GM19035 (cell line): ENCODE measurements at regions not wholly inside any gene's neighbourhood (a gene's known extent, or its start where the extent isn't known, plus 50 kb on each side); places are given as distances from the start of the nearest gene placed in this dataset.

Experiments
- ATAC-seq: cut with Tn5 transposase; IDR thresholded peaks from one replicate; pipeline ENCODE4 v1.9.1; 2021; ENCODE audit not compliant: unreplicated experiment

DNA sequence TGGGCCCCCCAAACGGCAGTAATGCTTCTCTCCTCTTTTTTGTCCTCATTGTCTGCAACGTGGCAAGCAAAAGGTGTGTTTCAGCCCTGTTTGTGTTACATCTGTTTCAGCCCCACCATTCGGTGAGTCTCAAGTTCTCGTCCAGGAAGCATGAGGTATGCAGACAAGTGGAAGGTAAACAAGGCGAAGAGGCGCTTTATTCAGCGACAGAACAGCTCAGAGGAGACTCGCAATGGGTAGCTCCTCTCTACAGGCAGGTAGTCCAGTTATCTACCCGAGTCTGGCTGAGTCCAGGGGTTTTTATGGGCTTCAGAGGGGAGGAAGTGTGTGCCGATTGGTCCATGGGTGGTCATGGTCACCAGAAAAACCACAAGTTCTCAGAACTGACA is 733.4 kb upstream of the CDH7 start:
- no peak for ATAC-seq

DNA sequence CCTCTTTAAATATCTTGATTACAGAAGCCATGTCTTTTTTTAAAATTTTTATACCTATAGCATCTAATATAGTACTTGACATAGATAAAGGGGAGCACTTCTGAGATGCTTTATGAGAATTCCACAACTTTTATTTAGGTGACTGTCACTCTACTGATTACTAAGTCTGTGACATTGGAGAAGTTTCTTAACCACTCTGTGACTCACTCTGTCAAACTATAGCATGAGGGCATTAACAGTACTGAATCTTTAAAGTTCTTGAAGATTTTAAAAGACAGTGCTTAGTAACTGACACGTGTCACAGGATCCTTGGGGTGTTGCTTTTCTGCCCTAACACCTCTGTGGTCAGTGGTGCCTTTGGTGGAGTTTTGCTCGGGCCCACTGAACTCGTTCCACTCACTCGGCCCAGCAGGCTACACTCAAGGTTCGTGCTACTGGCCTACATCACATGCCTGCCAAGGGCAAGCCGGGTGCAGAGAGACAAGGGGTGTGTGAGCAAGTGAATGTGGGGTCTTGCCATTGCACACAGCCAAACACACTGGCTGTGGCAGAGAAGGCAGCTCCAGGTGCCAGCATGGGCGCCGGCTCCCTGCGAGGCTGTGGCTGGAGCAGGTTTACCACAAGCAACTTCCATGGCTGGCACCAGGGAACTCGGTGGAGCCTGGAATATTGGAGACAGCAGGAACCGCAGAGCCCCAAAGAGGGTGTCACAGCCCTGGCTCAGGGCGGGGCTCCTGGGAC is 734.0 kb upstream of the CDH7 start:
- no peak for ATAC-seq

DNA sequence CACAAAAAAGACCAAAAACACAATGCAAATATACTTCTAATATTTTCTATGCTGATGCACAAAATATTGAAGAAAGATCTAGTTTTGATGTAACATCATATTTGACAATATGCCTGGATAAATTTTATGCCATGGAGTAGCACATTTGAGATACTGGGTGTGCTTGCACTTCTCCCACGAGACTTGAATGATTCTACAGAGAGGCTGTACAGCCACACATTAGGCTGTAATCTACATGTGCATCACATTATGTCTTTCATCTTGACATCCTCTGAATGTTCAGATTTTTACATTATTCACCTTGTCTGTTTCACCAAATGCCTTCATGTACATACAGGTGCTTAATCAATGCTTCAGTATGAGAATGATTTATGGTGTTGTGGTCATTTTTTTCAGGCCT is 756.4 kb upstream of the CDH7 start:
- no peak for ATAC-seq

DNA sequence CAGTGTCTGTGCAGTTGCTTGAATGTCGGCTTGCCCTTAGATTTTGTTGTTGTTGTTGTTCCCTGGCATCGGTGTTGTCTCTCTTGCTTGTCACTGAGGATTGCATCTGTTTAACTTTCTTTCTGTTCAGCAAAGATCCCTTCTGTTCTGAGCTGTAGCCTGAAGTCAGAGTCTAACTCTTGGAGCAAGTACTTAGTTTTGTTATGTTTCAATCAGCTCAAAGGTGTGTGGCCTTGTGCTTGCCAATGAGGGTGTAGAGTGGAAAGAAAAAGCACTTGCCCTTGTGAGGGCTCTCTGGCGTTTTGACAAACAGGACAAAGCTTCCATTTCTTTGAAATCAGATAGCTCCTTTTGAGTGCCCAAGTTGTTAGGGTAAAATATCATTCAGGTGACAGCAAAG is 757.1 kb upstream of the CDH7 start:
- no peak for ATAC-seq

DNA sequence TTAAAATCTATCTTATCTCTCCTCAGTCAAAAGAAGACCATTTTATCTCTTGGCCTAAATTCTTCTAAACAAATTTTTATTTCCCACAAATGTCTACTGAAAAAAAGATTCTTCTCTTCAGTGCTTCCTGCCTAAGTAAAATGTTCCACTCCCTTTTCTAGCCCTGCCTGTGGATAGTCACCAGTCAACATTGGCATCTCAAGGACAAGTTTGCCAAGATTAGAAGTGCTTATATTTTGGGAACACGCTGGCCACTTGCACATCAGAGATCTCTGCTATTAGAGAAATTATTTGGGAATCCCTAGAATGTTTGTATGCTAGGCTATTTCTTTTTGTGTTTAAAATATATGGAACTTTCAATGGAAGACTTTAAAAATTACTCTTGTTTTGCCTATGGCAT is 758.2 kb upstream of the CDH7 start:
- ATAC-seq: no peak

DNA sequence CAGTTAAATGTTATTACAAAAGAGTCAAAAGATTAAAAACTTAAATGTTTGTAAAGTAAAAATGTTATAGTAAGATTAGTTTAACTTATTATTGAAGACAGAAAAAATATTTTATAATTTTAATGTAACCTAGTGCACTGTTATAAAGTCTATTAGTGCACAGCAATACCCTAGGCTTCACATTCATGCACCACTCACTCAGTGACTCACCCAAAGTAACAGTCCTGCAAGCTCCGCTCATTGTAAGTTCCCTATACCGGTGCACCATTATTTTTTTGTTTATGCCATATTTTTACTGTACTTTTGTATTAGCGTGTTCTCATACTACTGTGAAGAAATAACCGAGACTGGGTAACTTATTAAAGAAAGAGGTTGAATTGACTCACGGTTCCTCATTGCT is 759.7 kb upstream of the CDH7 start:
- ATAC-seq: no peak

DNA sequence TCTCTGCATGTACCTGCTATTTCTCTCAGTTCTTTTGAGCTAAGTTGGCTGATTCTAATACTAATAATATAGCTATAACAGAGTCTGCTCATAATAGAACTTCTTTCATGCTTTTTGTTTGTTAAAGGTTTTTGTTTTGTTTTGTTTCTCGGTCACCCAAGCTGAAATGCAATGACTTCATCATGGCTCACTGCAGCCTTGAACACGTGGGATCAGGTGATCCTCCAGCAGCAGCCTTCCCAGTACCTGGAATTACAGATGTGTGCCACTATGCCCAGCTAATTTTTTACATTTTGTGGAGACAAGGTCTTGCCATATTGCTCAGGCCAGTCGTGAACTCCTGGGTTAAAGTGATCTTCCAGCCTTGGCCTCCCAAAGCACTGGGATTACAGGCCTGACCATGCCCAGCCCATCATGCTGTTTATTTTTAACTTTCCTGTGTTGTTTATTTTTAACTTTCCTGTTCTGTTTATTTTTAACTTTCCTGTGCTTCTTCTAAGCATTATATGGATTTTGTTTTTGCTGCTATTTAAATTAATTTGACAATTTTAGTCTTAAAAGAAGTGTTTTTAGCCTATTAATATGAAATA is 763.8 kb upstream of the CDH7 start:
- ATAC-seq: no peak

DNA sequence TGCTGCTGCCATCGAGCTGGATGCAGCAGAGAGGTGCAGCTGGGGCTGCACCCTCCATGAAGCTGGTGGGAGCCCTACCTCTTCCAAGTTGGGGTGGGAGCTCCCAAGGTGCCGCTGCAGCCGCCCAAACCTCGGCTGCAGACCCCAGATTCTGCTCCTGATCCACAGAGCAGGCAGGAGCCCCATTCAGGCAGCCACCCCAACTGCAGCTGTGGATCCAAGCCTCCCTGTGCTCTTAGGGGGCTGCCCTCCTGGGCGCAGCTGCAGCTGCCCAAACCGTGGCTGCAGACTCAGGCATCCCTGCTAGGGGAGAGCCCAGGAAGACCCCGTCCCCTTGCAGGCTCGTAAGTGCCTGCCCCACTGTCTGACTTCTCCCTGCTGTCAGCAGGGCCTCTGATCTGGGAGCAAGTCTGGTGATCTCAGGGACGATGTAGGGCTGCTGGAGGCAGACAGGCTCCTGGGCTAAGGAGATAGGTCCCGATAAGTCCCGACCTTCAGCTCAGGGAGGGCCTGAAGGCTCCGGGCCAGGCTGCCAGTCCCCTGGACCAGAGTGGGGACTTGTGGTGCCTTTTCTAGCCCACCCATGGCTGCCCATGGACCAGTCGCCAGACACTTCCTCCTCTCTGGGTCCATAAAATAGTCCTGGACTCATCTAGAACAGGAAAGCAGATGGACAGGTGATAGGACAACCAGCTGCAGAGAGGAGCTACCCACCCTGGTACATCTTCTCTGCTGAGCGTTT is 767.1 kb upstream of the CDH7 start:
- ATAC-seq: no peak

DNA sequence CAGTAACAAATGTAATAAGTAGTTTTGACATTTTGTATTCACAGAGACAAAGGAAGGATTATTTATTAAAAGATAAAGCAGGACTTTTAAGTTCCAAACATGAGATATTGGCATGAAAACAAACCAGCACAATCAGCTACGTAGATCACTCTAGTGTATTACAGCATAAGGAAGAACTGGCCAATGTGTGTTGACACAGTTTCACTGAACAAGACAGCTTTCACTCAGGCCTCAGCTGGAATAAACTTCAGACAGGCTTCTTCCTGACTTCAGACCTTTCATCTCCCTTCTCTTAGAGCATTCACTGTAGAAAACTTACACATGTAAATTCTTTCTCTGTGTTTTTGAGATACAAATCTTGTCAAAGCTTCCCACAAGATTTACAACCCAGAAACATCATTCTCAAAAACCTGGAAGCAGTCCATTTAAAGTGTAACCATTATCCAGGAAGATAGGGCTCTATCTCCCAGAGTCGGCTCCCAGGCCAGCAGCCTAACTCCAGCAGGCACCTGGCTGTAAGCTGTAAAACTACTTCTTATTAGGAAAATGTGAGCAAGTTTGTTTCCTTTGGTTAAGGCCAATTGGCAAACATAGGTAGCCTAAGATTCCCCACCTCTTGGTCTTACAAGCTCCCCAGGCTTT is 768.3 kb upstream of the CDH7 start:
- no peak for ATAC-seq

DNA sequence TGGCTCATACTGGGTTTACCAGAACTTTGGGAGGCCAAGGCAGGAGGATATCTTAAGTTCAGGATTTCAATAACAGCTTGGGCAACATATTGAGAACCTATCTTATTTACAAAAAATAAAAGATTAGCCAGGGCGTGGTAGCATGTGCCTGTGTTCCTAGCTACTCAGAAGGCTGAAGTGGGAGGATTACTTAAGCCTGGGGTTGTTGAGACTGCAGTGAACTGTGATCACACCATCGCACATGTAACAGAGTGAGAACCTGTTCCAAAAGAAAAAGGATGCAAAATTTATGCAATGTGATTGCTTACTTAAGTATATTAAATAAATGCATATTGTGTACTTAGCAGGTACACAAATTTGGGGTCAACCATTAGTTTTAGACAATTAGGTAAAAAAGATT is 768.9 kb upstream of the CDH7 start:
- ATAC-seq: no peak

DNA sequence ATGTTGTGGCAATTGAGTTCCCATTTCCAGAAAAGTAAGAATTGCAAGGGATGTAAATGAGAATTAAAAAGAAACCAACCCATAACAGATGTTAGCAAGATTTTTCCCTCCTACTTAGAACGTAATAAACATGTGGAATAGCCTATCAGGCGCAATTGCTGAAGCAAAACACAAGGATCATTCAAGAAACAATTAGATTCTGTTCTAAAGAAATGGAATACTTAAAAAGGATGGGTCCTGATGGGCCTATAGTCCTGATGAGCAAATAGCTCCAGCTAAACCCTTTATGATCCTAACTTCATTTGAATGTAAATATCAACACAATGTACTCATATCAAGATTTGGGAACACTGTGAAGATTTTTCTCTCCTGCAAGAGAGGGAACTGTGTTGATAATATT is 771.0 kb upstream of the CDH7 start:
- no peak for ATAC-seq

DNA sequence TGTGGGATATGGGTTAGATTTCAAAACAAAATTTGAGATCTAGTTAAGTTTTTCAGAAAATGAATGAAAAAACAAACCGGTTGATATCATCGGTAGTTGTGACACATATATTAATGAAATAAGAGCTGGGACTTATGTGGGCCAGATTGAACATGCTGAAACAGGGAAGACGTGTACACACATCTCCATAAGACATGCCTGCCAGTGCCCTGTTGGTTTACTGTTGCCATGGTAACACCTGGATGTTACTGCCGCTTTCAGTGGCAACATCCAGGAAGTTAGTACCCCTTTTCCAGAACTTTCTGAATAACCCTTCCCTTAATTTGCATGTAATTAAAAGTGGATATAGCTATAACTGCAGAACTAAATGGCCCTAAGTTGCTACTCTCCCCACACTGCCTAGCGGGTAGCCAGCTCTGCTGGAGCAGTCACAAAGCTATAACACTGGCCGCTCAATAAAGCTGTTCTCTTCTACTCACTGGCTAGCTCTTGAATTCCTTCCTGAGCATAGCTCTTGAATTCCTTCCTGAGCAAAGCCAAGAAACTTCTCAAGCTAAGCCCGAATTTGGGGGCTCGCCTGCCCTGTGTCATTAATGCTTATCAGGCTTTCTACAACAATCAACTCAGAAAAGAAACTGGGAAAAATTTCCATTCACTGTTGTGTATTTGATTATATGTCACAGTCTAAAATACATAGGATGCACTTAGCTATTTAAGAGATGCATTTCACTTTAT is 776.3 kb upstream of the CDH7 start:
- no peak for ATAC-seq

DNA sequence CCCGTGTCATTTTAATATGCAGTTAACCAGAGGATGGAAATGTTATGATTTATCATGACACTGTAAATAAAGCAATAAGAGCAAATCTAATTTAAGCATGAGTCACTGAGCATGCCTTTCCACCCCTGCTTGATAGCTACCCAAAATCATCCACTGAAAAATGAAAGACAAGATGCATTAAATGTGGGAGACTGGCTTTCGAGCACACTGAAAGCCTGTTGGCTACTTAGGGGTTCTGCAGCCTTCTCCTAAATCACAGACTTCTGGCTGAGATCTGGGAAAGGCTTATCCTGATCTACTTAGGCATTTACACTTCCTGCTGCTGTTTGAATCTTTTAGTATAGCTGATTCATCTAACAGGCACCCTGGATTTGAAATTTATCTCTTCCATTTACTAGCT is 778.3 kb upstream of the CDH7 start:
- no peak for ATAC-seq

DNA sequence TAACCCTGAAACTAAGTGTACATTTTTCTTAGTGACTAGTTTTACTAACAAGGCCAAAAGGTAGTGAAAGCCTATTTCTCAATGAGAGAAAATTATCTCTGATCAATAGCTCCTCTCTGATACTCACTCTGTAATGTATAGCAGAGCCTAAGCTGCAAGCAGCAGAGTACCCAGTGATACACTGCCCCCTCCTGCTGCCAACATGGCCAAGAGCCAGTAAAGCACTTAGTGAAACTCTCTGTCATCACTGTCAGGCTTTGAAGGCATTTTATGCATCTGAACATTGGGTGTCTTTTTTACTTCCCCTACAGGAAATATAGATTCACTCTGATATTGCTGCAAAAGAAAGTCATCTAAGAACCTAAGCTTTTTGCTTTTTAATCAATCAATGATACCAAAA is 784.1 kb upstream of the CDH7 start:
- no peak for ATAC-seq

DNA sequence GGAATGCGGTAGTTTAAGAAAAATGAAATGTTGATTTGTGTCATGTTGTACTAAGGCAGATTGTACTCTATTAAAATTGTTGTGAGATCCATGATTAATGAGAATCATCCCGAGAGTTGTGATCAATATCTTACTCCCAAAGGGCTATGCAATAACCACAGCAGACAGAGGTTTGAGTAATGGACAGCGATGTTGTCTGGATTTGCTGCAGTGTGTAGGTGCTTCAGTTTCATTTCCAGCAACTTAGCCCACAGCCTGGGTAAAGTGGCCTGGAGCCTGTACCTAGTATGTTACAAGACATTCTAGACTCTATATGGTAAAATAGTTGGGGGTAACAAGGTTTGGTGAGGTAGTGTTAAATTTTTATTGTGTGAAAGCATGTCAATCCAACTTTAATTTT is 794.3 kb upstream of the CDH7 start:
- ATAC-seq: no peak

DNA sequence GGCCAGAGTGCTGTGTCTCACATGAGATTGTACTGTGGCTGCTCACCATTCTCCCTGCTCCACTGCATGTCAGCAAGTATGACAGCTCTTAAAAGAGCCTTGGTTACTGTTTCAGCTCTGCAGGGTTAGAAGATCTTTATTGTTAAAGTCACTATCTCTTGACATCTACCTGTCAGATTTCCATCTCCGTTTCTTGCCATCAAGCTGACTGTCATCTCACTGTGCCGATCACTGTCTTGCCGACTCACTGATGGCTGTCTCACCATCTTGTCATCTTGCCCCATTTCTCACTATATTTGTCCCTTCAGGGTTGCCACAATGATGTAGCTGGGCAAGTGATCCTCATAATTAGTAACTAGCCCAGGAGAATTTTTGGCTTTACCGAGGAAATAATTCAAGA is 800.9 kb upstream of the CDH7 start:
- no peak for ATAC-seq

DNA sequence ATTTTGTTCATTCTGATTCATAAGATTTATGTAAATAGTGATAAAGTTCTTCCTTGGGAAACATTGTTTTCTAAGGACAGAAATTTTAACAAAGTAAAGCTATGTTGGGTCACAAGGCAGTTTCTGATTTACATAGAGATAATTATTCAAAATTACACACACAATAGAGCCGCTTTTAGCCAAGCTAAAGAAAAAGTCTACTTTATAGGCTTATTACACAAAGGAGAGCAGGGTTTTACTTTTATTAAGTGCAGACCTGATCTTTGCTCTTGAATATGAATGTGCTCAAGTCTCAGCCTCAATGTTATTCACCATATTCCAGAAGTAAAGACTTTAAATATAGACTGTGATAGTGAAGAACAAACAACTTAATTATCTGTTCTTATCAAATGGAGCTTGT is 787.8 kb upstream of the LINC00305 start:
- ATAC-seq: no peak

DNA sequence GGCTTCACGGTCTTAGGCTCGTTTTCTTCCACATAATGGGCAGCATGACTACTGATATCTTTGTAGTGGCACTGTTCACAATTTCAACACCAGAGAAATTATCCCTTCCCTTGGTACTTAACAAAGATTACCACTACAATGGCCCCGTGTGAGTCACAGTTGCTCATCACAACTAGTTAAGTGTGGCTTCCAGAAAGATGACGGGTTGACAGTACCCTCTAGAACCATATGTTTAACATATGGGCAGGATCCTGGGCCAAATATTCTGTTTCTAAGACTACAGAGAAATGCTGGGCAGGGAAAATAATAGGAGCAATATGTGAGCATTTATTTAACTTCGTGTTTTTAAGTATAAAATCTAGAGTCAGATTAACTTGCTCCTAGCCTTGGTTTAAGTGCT is 780.1 kb upstream of the LINC00305 start:
- no peak for ATAC-seq

DNA sequence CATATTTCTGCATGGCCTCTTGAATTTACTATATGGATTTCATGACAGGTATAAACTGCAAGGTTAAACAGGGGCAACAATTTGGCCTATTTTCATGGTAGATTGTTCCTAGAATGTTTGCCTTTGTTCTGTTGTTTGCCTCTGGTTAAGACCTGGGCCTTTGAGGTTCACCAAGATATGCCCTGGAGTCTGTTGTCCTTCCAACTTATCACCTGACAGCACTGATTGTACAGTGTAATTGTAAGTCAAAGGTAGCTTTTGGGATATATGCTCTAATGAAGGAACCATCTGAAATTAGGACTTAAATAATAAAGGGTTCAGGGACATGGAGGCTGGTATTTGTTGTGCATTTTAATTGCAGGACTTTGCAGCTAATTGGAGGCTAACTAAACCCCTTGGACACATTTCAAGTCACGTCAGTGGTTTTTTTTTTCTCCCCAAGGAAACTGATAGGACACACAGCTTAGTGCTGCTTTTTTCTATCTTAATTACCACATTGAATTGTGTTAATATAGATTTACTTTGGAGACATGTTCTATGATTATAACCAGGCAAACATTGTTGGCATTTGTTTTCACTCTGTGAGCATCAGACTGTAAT is 771.2 kb upstream of the LINC00305 start:
- ATAC-seq: no peak

DNA sequence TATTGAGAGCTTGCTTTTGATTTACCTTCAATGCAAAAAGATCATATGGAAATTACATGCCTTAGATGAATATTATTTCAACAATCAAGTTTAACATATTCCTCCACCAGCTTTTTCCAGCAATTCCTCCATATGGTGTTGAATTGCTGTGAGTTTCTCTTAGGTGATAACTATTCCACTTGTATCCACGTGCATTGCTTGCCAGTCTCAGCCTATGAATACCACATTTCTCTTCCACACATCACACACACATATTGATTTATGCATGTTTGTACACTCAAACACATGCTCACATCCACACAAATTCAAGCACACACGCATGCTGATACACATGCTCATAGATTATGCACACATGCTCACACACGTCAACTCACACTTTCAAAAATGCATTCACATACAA is 770.0 kb upstream of the LINC00305 start:
- ATAC-seq: no peak

DNA sequence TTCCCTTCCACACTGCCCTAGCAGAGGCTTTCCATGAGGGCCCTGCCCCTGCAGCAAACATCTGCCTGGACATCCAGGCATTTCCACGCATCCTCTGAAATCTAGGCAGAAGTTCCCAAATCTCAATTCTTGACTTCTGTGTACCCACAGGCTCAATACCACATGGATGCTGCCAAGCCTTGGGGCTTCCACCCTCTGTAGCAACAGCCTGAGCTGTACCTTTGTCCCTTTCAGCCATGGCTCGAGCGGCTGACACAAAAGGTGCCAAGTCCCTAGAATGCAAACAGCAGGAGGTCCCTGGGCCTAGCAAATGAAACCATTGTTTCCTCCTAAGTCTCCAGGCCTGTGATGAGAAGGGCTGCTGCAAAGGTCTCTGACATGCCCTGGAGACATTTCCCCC is 744.5 kb upstream of the LINC00305 start:
- no peak for ATAC-seq
